ENCODE measurements at regions not wholly inside any gene's neighbourhood (a gene's known extent, or its start where the extent isn't known, plus 50 kb on each side); places are given as distances from the start of the nearest gene placed in this dataset.

DNA sequence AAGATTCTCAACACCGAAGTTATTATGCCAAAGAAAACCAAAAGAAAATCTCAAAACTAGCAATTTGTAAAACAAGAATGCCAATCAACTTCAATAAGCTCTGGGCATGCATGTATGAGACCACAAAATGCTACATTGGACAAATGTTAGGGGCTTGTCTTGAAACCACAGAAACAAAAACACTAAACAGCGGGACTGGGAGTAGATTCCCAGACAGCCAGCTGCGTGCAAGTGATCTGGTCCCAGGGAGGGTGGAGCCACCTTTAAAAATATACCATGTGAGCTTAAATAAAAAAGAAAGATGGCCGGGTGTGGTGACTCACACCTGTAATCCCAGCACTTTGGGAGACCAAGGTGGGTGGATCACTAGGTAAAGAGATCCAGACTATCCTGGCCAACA is 163.6 kb upstream of the PRICKLE2 start:
- TF ChIP-seq, protein P1, sequence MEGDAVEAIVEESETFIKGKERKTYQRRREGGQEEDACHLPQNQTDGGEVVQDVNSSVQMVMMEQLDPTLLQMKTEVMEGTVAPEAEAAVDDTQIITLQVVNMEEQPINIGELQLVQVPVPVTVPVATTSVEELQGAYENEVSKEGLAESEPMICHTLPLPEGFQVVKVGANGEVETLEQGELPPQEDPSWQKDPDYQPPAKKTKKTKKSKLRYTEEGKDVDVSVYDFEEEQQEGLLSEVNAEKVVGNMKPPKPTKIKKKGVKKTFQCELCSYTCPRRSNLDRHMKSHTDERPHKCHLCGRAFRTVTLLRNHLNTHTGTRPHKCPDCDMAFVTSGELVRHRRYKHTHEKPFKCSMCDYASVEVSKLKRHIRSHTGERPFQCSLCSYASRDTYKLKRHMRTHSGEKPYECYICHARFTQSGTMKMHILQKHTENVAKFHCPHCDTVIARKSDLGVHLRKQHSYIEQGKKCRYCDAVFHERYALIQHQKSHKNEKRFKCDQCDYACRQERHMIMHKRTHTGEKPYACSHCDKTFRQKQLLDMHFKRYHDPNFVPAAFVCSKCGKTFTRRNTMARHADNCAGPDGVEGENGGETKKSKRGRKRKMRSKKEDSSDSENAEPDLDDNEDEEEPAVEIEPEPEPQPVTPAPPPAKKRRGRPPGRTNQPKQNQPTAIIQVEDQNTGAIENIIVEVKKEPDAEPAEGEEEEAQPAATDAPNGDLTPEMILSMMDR (IDR thresholded peaks at IDR 0.05), result no peak
- TF ChIP-seq POLR2A (IDR thresholded peaks at IDR 0.05), result no peak
- no peak for TF ChIP-seq POLR2AphosphoS5 (IDR thresholded peaks at IDR 0.05)
- TF ChIP-seq EP300 (IDR thresholded peaks at IDR 0.05), result no peak
